ENCODE measurements at regions not wholly inside any gene's neighbourhood (a gene's known extent, or its start where the extent isn't known, plus 50 kb on each side); places are given as distances from the start of the nearest gene placed in this dataset.

DNA sequence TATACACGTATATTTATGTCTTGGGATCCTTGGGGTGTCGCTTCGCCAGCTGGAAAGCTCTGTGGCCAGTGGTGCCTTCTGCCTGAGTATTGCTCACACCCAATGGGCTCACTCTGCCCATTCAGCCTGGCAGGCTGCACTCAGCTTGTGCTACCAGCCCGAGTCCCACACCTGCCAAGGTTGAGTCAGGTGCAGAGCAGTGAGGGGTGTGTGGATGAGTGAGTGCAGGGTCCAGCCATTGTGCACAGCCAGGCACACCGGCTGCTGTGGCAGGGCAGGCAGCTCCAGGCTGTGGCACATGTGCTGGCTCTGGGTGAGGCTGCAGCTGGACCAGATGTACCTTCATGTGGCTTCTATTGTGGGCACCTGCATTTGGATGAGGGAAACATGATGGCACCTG is 496.9 kb upstream of the LINC00305 start:
- TF ChIP-seq RFX5 (IDR thresholded peaks at IDR 0.05) = no peak
- TF ChIP-seq, protein P1, sequence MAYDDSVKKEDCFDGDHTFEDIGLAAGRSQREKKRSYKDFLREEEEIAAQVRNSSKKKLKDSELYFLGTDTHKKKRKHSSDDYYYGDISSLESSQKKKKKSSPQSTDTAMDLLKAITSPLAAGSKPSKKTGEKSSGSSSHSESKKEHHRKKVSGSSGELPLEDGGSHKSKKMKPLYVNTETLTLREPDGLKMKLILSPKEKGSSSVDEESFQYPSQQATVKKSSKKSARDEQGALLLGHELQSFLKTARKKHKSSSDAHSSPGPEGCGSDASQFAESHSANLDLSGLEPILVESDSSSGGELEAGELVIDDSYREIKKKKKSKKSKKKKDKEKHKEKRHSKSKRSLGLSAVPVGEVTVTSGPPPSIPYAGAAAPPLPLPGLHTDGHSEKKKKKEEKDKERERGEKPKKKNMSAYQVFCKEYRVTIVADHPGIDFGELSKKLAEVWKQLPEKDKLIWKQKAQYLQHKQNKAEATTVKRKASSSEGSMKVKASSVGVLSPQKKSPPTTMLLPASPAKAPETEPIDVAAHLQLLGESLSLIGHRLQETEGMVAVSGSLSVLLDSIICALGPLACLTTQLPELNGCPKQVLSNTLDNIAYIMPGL (CRISPR knock-in tag; IDR thresholded peaks at IDR 0.05; ENCODE audit: borderline replicate concordance) = no peak
- no peak for TF ChIP-seq HOXB13 (CRISPR knock-in tag; IDR thresholded peaks at IDR 0.05; ENCODE audit: low read depth)
- TF ChIP-seq KDM1A (IDR thresholded peaks at IDR 0.05; ENCODE audit: low read depth) = no peak
- no peak for TF ChIP-seq HOXB5 (CRISPR knock-in tag; IDR thresholded peaks at IDR 0.05)
- no peak for TF ChIP-seq CHD4 (IDR thresholded peaks at IDR 0.05; ENCODE audit: borderline replicate concordance)
- TF ChIP-seq BHLHE40 (IDR thresholded peaks at IDR 0.05; ENCODE audit: low read depth, low read length) = no peak
- DNase-seq (ENCODE audit: low read depth in 1 of 2, low spot score in 1 of 2) (no peak), ATAC-seq (no peak), FAIRE-seq (no peak)
- Histone ChIP-seq H3K9me3 (no peaks in the 10 kb centered on the region), H3K27ac (no peak overlapping the region), H3K4me2 (no peak overlapping the region), H3K4me1 (no peaks in the 10 kb centered on the region), H3K4me3 (no peak overlapping the region)
- ChIA-PET CTCF (no interaction called here), POLR2A (no interaction called here)
- WGBS (ENCODE audit: missing lambda C conversion rate) = 19% methylated on average over 5 of the region's 5 CpGs

DNA sequence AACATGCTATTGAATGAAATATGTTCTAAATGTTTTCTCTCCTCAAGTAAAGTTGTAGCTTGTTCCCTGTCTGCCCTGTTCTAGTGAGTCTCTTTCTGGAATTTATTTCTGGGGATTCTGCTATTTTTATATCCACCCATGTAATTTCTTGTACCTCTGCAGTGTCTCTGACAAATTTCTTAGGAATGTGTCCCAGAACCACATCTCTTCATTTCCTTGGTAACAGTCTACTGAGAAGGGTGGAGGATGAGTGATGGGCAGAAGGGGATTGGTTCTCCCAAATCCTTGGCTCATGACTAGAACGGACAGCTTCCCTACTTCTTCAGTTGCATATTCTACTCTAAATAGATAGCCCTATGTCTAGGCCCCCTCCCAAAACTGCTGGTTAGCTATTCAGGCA is 490.6 kb upstream of the LINC00305 start:
- FAIRE-seq = no peak
- Histone ChIP-seq H3K4me3 (no peak overlapping the region), H3K4me1 (no peaks in the 10 kb centered on the region), H3K9me3 (no peaks in the 10 kb centered on the region), H3K4me2 (no peak overlapping the region), H3K27ac (no peak overlapping the region)
- 13% methylated on average over 1 of the region's 1 CpG for WGBS (ENCODE audit: missing lambda C conversion rate)
- no peak for DNase-seq (ENCODE audit: low read depth in 1 of 2, low spot score in 1 of 2)
- ChIA-PET CTCF (no interaction called here), POLR2A (no interaction called here)
- TF ChIP-seq CBX2 (IDR thresholded peaks at IDR 0.05; ENCODE audit: borderline replicate concordance, low read depth) (no peak), CEBPB (IDR thresholded peaks at IDR 0.05) (no peak), HOXB13 (CRISPR knock-in tag; IDR thresholded peaks at IDR 0.05; ENCODE audit: low read depth) (no peak), RARB (CRISPR knock-in tag; IDR thresholded peaks at IDR 0.05) (no peak), ZNF302 (CRISPR knock-in tag; IDR thresholded peaks at IDR 0.05) (no peak), NR3C1 (IDR thresholded peaks at IDR 0.05) (no peak), RFX5 (IDR thresholded peaks at IDR 0.05) (no peak), RAD21 (conservative IDR thresholded peaks at IDR 0.05 in 1 of 2, IDR thresholded peaks at IDR 0.05 in 1 of 2) (no peak), HEYL (CRISPR knock-in tag; IDR thresholded peaks at IDR 0.05) (no peak), FOXS1 (CRISPR knock-in tag; IDR thresholded peaks at IDR 0.05) (no peak), ZC3H11A (IDR thresholded peaks at IDR 0.05) (no peak), CHD4 (IDR thresholded peaks at IDR 0.05; ENCODE audit: borderline replicate concordance) (no peak)
- TF ChIP-seq, protein P2, sequence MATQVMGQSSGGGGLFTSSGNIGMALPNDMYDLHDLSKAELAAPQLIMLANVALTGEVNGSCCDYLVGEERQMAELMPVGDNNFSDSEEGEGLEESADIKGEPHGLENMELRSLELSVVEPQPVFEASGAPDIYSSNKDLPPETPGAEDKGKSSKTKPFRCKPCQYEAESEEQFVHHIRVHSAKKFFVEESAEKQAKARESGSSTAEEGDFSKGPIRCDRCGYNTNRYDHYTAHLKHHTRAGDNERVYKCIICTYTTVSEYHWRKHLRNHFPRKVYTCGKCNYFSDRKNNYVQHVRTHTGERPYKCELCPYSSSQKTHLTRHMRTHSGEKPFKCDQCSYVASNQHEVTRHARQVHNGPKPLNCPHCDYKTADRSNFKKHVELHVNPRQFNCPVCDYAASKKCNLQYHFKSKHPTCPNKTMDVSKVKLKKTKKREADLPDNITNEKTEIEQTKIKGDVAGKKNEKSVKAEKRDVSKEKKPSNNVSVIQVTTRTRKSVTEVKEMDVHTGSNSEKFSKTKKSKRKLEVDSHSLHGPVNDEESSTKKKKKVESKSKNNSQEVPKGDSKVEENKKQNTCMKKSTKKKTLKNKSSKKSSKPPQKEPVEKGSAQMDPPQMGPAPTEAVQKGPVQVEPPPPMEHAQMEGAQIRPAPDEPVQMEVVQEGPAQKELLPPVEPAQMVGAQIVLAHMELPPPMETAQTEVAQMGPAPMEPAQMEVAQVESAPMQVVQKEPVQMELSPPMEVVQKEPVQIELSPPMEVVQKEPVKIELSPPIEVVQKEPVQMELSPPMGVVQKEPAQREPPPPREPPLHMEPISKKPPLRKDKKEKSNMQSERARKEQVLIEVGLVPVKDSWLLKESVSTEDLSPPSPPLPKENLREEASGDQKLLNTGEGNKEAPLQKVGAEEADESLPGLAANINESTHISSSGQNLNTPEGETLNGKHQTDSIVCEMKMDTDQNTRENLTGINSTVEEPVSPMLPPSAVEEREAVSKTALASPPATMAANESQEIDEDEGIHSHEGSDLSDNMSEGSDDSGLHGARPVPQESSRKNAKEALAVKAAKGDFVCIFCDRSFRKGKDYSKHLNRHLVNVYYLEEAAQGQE (IDR thresholded peaks at IDR 0.05) = no peak
- TF ChIP-seq, protein P3, sequence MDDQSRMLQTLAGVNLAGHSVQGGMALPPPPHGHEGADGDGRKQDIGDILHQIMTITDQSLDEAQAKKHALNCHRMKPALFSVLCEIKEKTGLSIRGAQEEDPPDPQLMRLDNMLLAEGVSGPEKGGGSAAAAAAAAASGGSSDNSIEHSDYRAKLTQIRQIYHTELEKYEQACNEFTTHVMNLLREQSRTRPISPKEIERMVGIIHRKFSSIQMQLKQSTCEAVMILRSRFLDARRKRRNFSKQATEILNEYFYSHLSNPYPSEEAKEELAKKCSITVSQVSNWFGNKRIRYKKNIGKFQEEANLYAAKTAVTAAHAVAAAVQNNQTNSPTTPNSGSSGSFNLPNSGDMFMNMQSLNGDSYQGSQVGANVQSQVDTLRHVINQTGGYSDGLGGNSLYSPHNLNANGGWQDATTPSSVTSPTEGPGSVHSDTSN (IDR thresholded peaks at IDR 0.05) = no peak
- TF ChIP-seq, protein P4, sequence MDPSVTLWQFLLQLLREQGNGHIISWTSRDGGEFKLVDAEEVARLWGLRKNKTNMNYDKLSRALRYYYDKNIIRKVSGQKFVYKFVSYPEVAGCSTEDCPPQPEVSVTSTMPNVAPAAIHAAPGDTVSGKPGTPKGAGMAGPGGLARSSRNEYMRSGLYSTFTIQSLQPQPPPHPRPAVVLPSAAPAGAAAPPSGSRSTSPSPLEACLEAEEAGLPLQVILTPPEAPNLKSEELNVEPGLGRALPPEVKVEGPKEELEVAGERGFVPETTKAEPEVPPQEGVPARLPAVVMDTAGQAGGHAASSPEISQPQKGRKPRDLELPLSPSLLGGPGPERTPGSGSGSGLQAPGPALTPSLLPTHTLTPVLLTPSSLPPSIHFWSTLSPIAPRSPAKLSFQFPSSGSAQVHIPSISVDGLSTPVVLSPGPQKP (IDR thresholded peaks at IDR 0.05; ENCODE audit: low read depth, low read length) = no peak
- TF ChIP-seq, protein P5, sequence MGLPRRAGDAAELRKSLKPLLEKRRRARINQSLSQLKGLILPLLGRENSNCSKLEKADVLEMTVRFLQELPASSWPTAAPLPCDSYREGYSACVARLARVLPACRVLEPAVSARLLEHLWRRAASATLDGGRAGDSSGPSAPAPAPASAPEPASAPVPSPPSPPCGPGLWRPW (IDR thresholded peaks at IDR 0.05) = no peak
- no peak for ATAC-seq
